ENCODE measurements at regions not wholly inside any gene's neighbourhood (a gene's known extent, or its start where the extent isn't known, plus 50 kb on each side); places are given as distances from the start of the nearest gene placed in this dataset.
"Not testable (repeated sequence)": the region's sequence is repeated elsewhere in the genome, so short reads cannot be mapped to it uniquely, and the experiment has no call there.

DNA sequence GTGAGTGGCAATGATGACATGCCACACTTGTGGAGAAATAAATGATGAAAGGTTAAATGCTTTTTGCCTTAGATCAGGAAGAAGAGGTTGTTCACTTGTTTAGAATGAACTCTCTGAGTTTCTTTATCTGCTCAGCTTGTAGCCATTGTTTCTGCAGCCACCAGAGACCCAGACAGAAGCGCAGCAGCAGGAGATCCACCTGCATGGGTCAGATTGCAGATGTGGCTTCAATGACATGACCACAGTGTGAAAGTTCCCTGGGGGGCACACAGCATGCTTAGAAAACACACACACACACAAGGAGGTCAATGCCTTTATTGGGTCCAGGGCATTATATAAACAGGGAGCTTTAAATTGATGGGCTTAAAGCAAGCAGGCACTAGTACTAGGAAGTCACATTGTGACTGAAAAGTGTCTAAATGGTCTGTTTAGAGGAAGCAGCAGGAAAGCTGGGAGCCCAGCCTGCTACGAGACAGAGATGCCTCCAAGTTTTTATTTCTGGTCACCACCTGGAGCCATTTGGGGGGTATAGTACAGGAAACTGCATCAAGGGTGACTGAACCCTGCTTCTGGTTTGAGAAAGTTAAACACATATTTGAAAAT is 1547.3 kb downstream of the SPATA31A7 start:
- no CpG with 5 or more reads among the region's 2 CpGs for WGBS, 2 experiments (ENCODE audit: extremely low coverage in 2 of 2, insufficient read length in 1 of 2)
- H4K5ac ChIP-seq (ENCODE audit: low read depth, low read length); H3K18ac ChIP-seq (ENCODE audit: low read depth, low read length); H3K79me1 ChIP-seq (ENCODE audit: low read depth in 1 of 2, low read length in 2 of 2); H3K4me3 ChIP-seq (ENCODE audit: insufficient read depth, low read depth, low read length); H4K20me1 ChIP-seq (ENCODE audit: insufficient read depth, low read length); H2BK20ac ChIP-seq (ENCODE audit: low read depth, low read length); in situ Hi-C loops (cut with MboI; ENCODE audit: low sequenced_read_pairs); H3K23ac ChIP-seq (ENCODE audit: low read depth, low read length); H3K9ac ChIP-seq (ENCODE audit: low read depth, low read length); H3K9me3 ChIP-seq (ENCODE audit: control insufficient read depth, insufficient read depth, low read length); H3K36me3 ChIP-seq (ENCODE audit: control insufficient read depth, insufficient read depth, low read length); DNase-seq; H3K27ac ChIP-seq (ENCODE audit: insufficient read depth, low read length); H3K4me2 ChIP-seq (ENCODE audit: low read depth, low read length); H2BK15ac ChIP-seq (ENCODE audit: low read depth, low read length); H3K4me1 ChIP-seq (ENCODE audit: control insufficient read depth, insufficient read depth, low read length); H2BK120ac ChIP-seq (ENCODE audit: low read depth, low read length); H3K27me3 ChIP-seq (ENCODE audit: control insufficient read depth, insufficient read depth, low read length); H3K9me1 ChIP-seq (ENCODE audit: insufficient read depth, low read length); H2AFZ ChIP-seq (replicated peaks; ENCODE audit: low read length, poor library complexity); H2AK9ac ChIP-seq (replicated peaks; ENCODE audit: low read depth, low read length, poor library complexity); H3K14ac ChIP-seq (replicated peaks; ENCODE audit: low read depth, low read length); H4K8ac ChIP-seq (ENCODE audit: low read depth in 2 of 2, low read length in 2 of 2); POLR2A ChIA-PET (ENCODE audit: unreplicated experiment); H3K4ac ChIP-seq (ENCODE audit: low read depth, low read length); ATAC-seq (ENCODE audit: low read depth); H4K91ac ChIP-seq (ENCODE audit: insufficient read depth, low read depth, low read length); dilution Hi-C loops (cut with HindIII; ENCODE audit: low sequenced_read_pairs, unreplicated experiment); CTCF ChIA-PET; BruUV-seq (replicated peaks); intact Hi-C loops (cut with micrococcal nuclease); H2AK5ac ChIP-seq (ENCODE audit: low read depth, low read length); H3K56ac ChIP-seq (ENCODE audit: extremely low read depth, insufficient read depth, low read length); H2BK5ac ChIP-seq (ENCODE audit: low read depth, low read length, poor library complexity, severe bottlenecking): not testable (repeated sequence)

- H3K4me2 ChIP-seq (ENCODE audit: low read depth, low read length); H4K91ac ChIP-seq (ENCODE audit: insufficient read depth, low read depth, low read length); H2BK15ac ChIP-seq (ENCODE audit: low read depth, low read length); H3K14ac ChIP-seq (replicated peaks; ENCODE audit: low read depth, low read length); H2AK9ac ChIP-seq (replicated peaks; ENCODE audit: low read depth, low read length, poor library complexity); H4K8ac ChIP-seq (ENCODE audit: low read depth in 2 of 2, low read length in 2 of 2); H4K5ac ChIP-seq (ENCODE audit: low read depth, low read length); DNase-seq; H3K18ac ChIP-seq (ENCODE audit: low read depth, low read length); H3K9ac ChIP-seq (ENCODE audit: low read depth, low read length); H3K27ac ChIP-seq (ENCODE audit: insufficient read depth, low read length); H3K4ac ChIP-seq (ENCODE audit: low read depth, low read length); H3K4me3 ChIP-seq (ENCODE audit: insufficient read depth, low read depth, low read length); H3K9me3 ChIP-seq (ENCODE audit: control insufficient read depth, insufficient read depth, low read length); intact Hi-C loops (cut with micrococcal nuclease); H3K27me3 ChIP-seq (ENCODE audit: control insufficient read depth, insufficient read depth, low read length); H2AFZ ChIP-seq (replicated peaks; ENCODE audit: low read length, poor library complexity); H2BK120ac ChIP-seq (ENCODE audit: low read depth, low read length); H2BK20ac ChIP-seq (ENCODE audit: low read depth, low read length); H4K20me1 ChIP-seq (ENCODE audit: insufficient read depth, low read length); BruUV-seq (replicated peaks); H3K4me1 ChIP-seq (ENCODE audit: control insufficient read depth, insufficient read depth, low read length); ATAC-seq (ENCODE audit: low read depth); H2BK5ac ChIP-seq (ENCODE audit: low read depth, low read length, poor library complexity, severe bottlenecking); in situ Hi-C loops (cut with MboI; ENCODE audit: low sequenced_read_pairs); dilution Hi-C loops (cut with HindIII; ENCODE audit: low sequenced_read_pairs, unreplicated experiment); H3K9me1 ChIP-seq (ENCODE audit: insufficient read depth, low read length); H3K36me3 ChIP-seq (ENCODE audit: control insufficient read depth, insufficient read depth, low read length); POLR2A ChIA-PET (ENCODE audit: unreplicated experiment); H3K79me1 ChIP-seq (ENCODE audit: low read depth in 1 of 2, low read length in 2 of 2); H2AK5ac ChIP-seq (ENCODE audit: low read depth, low read length); CTCF ChIA-PET; H3K23ac ChIP-seq (ENCODE audit: low read depth, low read length); H3K56ac ChIP-seq (ENCODE audit: extremely low read depth, insufficient read depth, low read length): not testable (repeated sequence)
- WGBS, 2 experiments (ENCODE audit: extremely low coverage in 2 of 2, insufficient read length in 1 of 2): no CpG with 5 or more reads among the region's 24 CpGs
These were observed 1548.1 kb downstream of the SPATA31A7 start for GRCh38 chr9:62737915-62738314.

Data from IMR-90 (cell line).